WTC11 (cell line): ENCODE measurements at regions not wholly inside any gene's neighbourhood (a gene's known extent, or its start where the extent isn't known, plus 50 kb on each side); places are given as distances from the start of the nearest gene placed in this dataset.
A peak's percentile ranks its signal among the peaks of the same experiment; 100 is the strongest.

Experiments
- ATAC-seq: fragments of 200-7000 bp; cut with Tn5 transposase; 2 replicates; pipeline ENCODE4 v1.10.0; 2021; ENCODE audit warnings: mild to moderate bottlenecking, moderate library complexity
- CTCF ChIA-PET: fragments of 300-600 bp; sonication (Branson Sonifier 250); formaldehyde crosslinking; loops from one replicate; lab custom pipeline; 2021; ENCODE audit warnings: antibody characterized with exemption; lab: Charles Lee
- POLR2A ChIA-PET: fragments of 350-600 bp; sonication (Branson Sonifier 250); formaldehyde crosslinking; loops from one replicate; lab custom pipeline; 2021; ENCODE audit warnings: antibody characterized with exemption; lab: Charles Lee
- DNase-seq: peaks from one replicate; pipeline ENCODE4 v3.0.0; 2021; ENCODE audit warnings: low spot score
- H3K27ac Mint-ChIP-seq: 2 replicates; pipeline ENCODE4 v1.8.0; 2021; ENCODE audit warnings: mixed read lengths
- H3K27me3 Mint-ChIP-seq: 2 replicates; pipeline ENCODE4 v1.8.0; 2021; ENCODE audit warnings: low read depth, mild to moderate bottlenecking, moderate library complexity, mixed read lengths
- H3K36me3 Mint-ChIP-seq: 2 replicates; pipeline ENCODE4 v1.8.0; 2021; ENCODE audit warnings: mixed read lengths
- H3K4me1 Mint-ChIP-seq: 2 replicates; pipeline ENCODE4 v1.8.0; 2022; ENCODE audit warnings: mixed read lengths
- H3K4me3 Mint-ChIP-seq: 2 replicates; pipeline ENCODE4 v1.8.0; 2021; ENCODE audit warnings: mild to moderate bottlenecking, moderate library complexity, mixed read lengths
- H3K9me3 Mint-ChIP-seq: 2 replicates; pipeline ENCODE4 v1.8.0; 2021; ENCODE audit warnings: mixed read lengths
- ATF1 ChIP-seq: sonication (generic); formaldehyde crosslinking; IDR thresholded peaks from 2 replicates; pipeline ENCODE4 v1.8.1; 2023; ENCODE audit warnings: mild to moderate bottlenecking, moderate library complexity, missing genetic modification reagents
- CREB1 ChIP-seq: sonication (generic); formaldehyde crosslinking; IDR thresholded peaks from 2 replicates; pipeline ENCODE4 v1.8.0; 2023; ENCODE audit warnings: mild to moderate bottlenecking, missing genetic modification reagents
- ELF4 ChIP-seq: sonication (generic); formaldehyde crosslinking; IDR thresholded peaks from 2 replicates; pipeline ENCODE4 v1.8.1; 2022; ENCODE audit warnings: low read depth, mild to moderate bottlenecking, moderate library complexity, missing genetic modification reagents
- JUN ChIP-seq: sonication (generic); formaldehyde crosslinking; IDR thresholded peaks from 2 replicates; pipeline ENCODE4 v1.8.0; 2023; ENCODE audit warnings: mild to moderate bottlenecking, missing genetic modification reagents
- NFE2L1 ChIP-seq: sonication (generic); formaldehyde crosslinking; IDR thresholded peaks from 2 replicates; pipeline ENCODE4 v1.8.1; 2023; ENCODE audit warnings: missing genetic modification reagents
- RORB ChIP-seq: fragments of 250-450 bp; sonication (Bioruptor Pico); IDR thresholded peaks from 2 replicates; pipeline ENCODE4 v1.9.0; 2021; ENCODE audit warnings: mild to moderate bottlenecking
- SMAD3 ChIP-seq: sonication (generic); formaldehyde crosslinking; IDR thresholded peaks from 2 replicates; pipeline ENCODE4 v1.8.0; 2022; ENCODE audit warnings: missing genetic modification reagents, mild to moderate bottlenecking, borderline replicate concordance
- SMAD4 ChIP-seq: sonication (generic); formaldehyde crosslinking; IDR thresholded peaks from 2 replicates; pipeline ENCODE4 v1.8.0; 2022; ENCODE audit warnings: mild to moderate bottlenecking, missing genetic modification reagents
- TCF7 ChIP-seq: sonication (generic); formaldehyde crosslinking; IDR thresholded peaks from 2 replicates; pipeline ENCODE4 v1.8.0; 2022; ENCODE audit warnings: mild to moderate bottlenecking, low read depth, missing genetic modification reagents, moderate library complexity
- TEAD4 ChIP-seq: sonication (generic); formaldehyde crosslinking; IDR thresholded peaks from 2 replicates; pipeline ENCODE4 v1.8.0; 2022; ENCODE audit warnings: mild to moderate bottlenecking, missing genetic modification reagents
- ZNF416 ChIP-seq: fragments of 250-450 bp; sonication (Bioruptor Pico); IDR thresholded peaks from 2 replicates; pipeline ENCODE4 v1.9.0; 2021; ENCODE audit warnings: mild to moderate bottlenecking, inconsistent platforms
- TF ChIP-seq, protein P1 (sequence below): fragments of 200-600 bp; IDR thresholded peaks from 2 replicates; pipeline ENCODE4 v1.8.0; 2022; ENCODE audit warnings: antibody characterized with exemption
- TF ChIP-seq, protein P2 (sequence below): sonication (generic); formaldehyde crosslinking; IDR thresholded peaks from 2 replicates; pipeline ENCODE4 v1.8.0; 2022; ENCODE audit warnings: missing genetic modification reagents
- TF ChIP-seq, protein P3 (sequence below): sonication (generic); formaldehyde crosslinking; IDR thresholded peaks from 2 replicates; pipeline ENCODE4 v1.8.1; 2022; ENCODE audit warnings: mild to moderate bottlenecking, moderate library complexity, missing genetic modification reagents
- TF ChIP-seq, protein P4 (sequence below): sonication (generic); formaldehyde crosslinking; conservative IDR thresholded peaks from 2 replicates; pipeline ENCODE4 v1.8.1; 2023; ENCODE audit warnings: mild to moderate bottlenecking, low read depth, missing genetic modification reagents, moderate library complexity
- TF ChIP-seq, protein P5 (sequence below): sonication (generic); formaldehyde crosslinking; IDR thresholded peaks from 2 replicates; pipeline ENCODE4 v1.8.0; 2022; ENCODE audit warnings: mild to moderate bottlenecking, missing genetic modification reagents

DNA sequence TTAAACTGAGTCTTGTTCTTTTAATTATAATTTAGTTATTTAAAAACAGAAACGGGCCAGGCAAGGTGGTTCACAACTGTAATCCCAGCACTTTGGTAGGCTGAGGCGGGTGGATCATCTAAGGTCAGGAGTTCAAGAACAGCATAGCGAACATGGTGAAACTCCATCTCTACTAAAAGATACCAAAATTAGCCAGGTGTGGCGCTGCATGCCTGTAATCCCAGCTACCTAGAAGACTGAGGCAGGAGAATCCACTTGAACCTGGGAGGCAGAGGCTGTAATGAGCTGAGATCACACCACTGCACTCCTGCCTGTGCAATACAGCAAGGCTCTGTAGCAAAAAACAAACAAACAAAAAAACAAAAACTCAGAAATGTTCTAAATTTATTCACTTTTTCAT lies 852.9 kb downstream of the TECRL start:
- peak; percentile 92 for ATAC-seq
- H3K4me1 Mint-ChIP-seq = peaks cover 6% of the 10 kb centered on the region
- no peak overlapping the region for H3K27ac Mint-ChIP-seq
- no peak overlapping the region for H3K4me3 Mint-ChIP-seq
- TF ChIP-seq, protein P1, sequence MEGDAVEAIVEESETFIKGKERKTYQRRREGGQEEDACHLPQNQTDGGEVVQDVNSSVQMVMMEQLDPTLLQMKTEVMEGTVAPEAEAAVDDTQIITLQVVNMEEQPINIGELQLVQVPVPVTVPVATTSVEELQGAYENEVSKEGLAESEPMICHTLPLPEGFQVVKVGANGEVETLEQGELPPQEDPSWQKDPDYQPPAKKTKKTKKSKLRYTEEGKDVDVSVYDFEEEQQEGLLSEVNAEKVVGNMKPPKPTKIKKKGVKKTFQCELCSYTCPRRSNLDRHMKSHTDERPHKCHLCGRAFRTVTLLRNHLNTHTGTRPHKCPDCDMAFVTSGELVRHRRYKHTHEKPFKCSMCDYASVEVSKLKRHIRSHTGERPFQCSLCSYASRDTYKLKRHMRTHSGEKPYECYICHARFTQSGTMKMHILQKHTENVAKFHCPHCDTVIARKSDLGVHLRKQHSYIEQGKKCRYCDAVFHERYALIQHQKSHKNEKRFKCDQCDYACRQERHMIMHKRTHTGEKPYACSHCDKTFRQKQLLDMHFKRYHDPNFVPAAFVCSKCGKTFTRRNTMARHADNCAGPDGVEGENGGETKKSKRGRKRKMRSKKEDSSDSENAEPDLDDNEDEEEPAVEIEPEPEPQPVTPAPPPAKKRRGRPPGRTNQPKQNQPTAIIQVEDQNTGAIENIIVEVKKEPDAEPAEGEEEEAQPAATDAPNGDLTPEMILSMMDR = peak; percentile 68; the same call in 1 of the 2 replicates
- no peak for TF ChIP-seq RORB
- no peak for TF ChIP-seq TEAD4 (CRISPR knock-in tag)
- TF ChIP-seq, protein P2, sequence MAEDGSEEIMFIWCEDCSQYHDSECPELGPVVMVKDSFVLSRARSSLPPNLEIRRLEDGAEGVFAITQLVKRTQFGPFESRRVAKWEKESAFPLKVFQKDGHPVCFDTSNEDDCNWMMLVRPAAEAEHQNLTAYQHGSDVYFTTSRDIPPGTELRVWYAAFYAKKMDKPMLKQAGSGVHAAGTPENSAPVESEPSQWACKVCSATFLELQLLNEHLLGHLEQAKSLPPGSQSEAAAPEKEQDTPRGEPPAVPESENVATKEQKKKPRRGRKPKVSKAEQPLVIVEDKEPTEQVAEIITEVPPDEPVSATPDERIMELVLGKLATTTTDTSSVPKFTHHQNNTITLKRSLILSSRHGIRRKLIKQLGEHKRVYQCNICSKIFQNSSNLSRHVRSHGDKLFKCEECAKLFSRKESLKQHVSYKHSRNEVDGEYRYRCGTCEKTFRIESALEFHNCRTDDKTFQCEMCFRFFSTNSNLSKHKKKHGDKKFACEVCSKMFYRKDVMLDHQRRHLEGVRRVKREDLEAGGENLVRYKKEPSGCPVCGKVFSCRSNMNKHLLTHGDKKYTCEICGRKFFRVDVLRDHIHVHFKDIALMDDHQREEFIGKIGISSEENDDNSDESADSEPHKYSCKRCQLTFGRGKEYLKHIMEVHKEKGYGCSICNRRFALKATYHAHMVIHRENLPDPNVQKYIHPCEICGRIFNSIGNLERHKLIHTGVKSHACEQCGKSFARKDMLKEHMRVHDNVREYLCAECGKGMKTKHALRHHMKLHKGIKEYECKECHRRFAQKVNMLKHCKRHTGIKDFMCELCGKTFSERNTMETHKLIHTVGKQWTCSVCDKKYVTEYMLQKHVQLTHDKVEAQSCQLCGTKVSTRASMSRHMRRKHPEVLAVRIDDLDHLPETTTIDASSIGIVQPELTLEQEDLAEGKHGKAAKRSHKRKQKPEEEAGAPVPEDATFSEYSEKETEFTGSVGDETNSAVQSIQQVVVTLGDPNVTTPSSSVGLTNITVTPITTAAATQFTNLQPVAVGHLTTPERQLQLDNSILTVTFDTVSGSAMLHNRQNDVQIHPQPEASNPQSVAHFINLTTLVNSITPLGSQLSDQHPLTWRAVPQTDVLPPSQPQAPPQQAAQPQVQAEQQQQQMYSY (CRISPR knock-in tag) = no peak
- no peak for TF ChIP-seq CREB1 (CRISPR knock-in tag)
- peaks cover 20% of the 10 kb centered on the region for H3K9me3 Mint-ChIP-seq
- H3K36me3 Mint-ChIP-seq = peaks cover 2% of the 10 kb centered on the region; the same call in 1 of the 2 replicates
- ChIA-PET CTCF (interaction anchor here (0.6 to 1.6 kb wide), 6 partner anchors 8 to 661 kb away, joined by 3 read pairs; no protein-coding TSS in a partner anchor), POLR2A (no interaction called here)
- peak; percentile 38 for DNase-seq
- H3K27me3 Mint-ChIP-seq = no peaks in the 10 kb centered on the region

DNA sequence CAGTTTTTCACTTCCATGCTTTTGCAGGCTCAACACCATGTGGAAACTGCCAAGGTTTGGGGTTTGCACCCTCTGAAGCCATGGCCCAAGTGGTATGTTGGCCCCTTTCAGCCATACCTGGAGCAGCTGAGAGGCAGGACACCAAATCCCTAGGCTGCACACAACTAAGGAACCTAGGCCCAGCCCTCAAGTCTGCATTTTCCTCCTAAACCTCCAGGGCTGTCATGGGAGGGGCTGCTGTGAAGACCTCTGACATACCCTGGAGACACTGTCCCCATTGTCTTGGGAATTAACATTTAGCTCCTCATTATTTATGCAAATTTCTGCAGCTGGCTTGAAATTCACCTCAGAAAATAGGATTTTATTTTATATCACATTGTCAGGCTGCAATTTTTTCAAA lies 856.1 kb downstream of the TECRL start:
- H3K36me3 Mint-ChIP-seq = no peaks in the 10 kb centered on the region
- DNase-seq (no peak), ATAC-seq (peak; percentile 85)
- no peak overlapping the region for H3K4me3 Mint-ChIP-seq
- POLR2A ChIA-PET = no interaction called here
- H3K27me3 Mint-ChIP-seq = no peaks in the 10 kb centered on the region
- peaks cover 10% of the 10 kb centered on the region for H3K9me3 Mint-ChIP-seq
- peaks cover 6% of the 10 kb centered on the region for H3K4me1 Mint-ChIP-seq
- CTCF ChIA-PET = no interaction called here
- H3K27ac Mint-ChIP-seq = no peak overlapping the region
- TF ChIP-seq ZNF416 (CRISPR knock-in tag) (no peak), ATF1 (CRISPR knock-in tag) (no peak), SMAD4 (CRISPR knock-in tag) (no peak), SMAD3 (CRISPR knock-in tag) (no peak), ELF4 (CRISPR knock-in tag) (no peak), NFE2L1 (CRISPR knock-in tag) (no peak), JUN (CRISPR knock-in tag) (no peak), TCF7 (no peak)
- TF ChIP-seq, protein P3, sequence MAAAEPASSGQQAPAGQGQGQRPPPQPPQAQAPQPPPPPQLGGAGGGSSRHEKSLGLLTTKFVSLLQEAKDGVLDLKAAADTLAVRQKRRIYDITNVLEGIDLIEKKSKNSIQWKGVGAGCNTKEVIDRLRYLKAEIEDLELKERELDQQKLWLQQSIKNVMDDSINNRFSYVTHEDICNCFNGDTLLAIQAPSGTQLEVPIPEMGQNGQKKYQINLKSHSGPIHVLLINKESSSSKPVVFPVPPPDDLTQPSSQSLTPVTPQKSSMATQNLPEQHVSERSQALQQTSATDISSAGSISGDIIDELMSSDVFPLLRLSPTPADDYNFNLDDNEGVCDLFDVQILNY (CRISPR knock-in tag) = no peak
- TF ChIP-seq, protein P4, sequence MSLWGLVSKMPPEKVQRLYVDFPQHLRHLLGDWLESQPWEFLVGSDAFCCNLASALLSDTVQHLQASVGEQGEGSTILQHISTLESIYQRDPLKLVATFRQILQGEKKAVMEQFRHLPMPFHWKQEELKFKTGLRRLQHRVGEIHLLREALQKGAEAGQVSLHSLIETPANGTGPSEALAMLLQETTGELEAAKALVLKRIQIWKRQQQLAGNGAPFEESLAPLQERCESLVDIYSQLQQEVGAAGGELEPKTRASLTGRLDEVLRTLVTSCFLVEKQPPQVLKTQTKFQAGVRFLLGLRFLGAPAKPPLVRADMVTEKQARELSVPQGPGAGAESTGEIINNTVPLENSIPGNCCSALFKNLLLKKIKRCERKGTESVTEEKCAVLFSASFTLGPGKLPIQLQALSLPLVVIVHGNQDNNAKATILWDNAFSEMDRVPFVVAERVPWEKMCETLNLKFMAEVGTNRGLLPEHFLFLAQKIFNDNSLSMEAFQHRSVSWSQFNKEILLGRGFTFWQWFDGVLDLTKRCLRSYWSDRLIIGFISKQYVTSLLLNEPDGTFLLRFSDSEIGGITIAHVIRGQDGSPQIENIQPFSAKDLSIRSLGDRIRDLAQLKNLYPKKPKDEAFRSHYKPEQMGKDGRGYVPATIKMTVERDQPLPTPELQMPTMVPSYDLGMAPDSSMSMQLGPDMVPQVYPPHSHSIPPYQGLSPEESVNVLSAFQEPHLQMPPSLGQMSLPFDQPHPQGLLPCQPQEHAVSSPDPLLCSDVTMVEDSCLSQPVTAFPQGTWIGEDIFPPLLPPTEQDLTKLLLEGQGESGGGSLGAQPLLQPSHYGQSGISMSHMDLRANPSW (CRISPR knock-in tag) = no peak
- TF ChIP-seq, protein P5, sequence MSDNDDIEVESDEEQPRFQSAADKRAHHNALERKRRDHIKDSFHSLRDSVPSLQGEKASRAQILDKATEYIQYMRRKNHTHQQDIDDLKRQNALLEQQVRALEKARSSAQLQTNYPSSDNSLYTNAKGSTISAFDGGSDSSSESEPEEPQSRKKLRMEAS (CRISPR knock-in tag) = no peak
